Panc1 (cell line): ENCODE measurements at regions not wholly inside any gene's neighbourhood (a gene's known extent, or its start where the extent isn't known, plus 50 kb on each side); places are given as distances from the start of the nearest gene placed in this dataset.

ENCODE experiments used
- ATAC-seq: fragments of 200-7000 bp; cut with Tn5 transposase; 2 replicates; pipeline ENCODE4 v1.9.1; 2020; ENCODE audit warnings: mild to moderate bottlenecking, moderate library complexity
- BruUV-seq: library from RNA; stranded (reverse); fragments of 400-500 nt; replicated peaks from 2 replicates; lab custom pipeline; 2021; lab: Mats Ljungman, UMichigan
- CTCF ChIA-PET: fragments of 300-600 bp; sonication (Branson Sonifier 250); formaldehyde crosslinking; loops from one replicate; lab custom pipeline; 2022; ENCODE audit warnings: antibody characterized with exemption; lab: Charles Lee
- POLR2A ChIA-PET: fragments of 300-600 bp; sonication (Branson Sonifier 250); formaldehyde crosslinking; loops from one replicate; lab custom pipeline; 2022; ENCODE audit warnings: antibody characterized with exemption; lab: Charles Lee
- DNase-seq: peaks from one replicate; pipeline ENCODE4 v3.0.0-alpha.2; 2010; ENCODE audit warnings: low read depth, low spot score
- H3K27ac ChIP-seq: 2 replicates; pipeline ENCODE4 v1.5.1; 2011; ENCODE audit warnings: mild to moderate bottlenecking, low read length, inconsistent platforms
- H3K27me3 ChIP-seq: fragments of 200-500 bp; sonication (Bioruptor generic); 2 replicates; pipeline ENCODE4 v1.6.0; 2014; ENCODE audit warnings: low read length, inconsistent platforms; ENCODE audit not compliant: control insufficient read depth, insufficient read depth
- H3K36me3 ChIP-seq: fragments of 200-500 bp; sonication (Bioruptor generic); 2 replicates; pipeline ENCODE4 v1.5.1; 2014; ENCODE audit warnings: inconsistent platforms, mild to moderate bottlenecking, low read length, moderate library complexity; ENCODE audit not compliant: control insufficient read depth, insufficient read depth
- H3K4me1 ChIP-seq: 2 replicates; pipeline ENCODE4 v1.5.1; 2011; ENCODE audit warnings: inconsistent platforms, mild to moderate bottlenecking, low read length, moderate library complexity; ENCODE audit not compliant: control insufficient read depth, insufficient read depth
- H3K4me3 ChIP-seq, 2 experiments: 2 replicates each; pipeline ENCODE4 v1.5.1; 2011 to 2012; ENCODE audit warnings: low read depth in 2 of 2, low read length in 2 of 2, mild to moderate bottlenecking in 2 of 2, inconsistent platforms in 1 of 2, moderate library complexity in 1 of 2
- H3K9me3 ChIP-seq: fragments of 200-500 bp; sonication (Bioruptor generic); 2 replicates; pipeline ENCODE4 v1.5.1; 2014; ENCODE audit warnings: low read depth, mild to moderate bottlenecking, inconsistent platforms, low read length, moderate library complexity; ENCODE audit not compliant: control insufficient read depth, insufficient read depth
- CTCF ChIP-seq: fragments of 450-650 bp; IDR thresholded peaks from 2 replicates; pipeline ENCODE4 v1.5.1; 2017; ENCODE audit warnings: mild to moderate bottlenecking
- POLR2AphosphoS5 ChIP-seq: IDR thresholded peaks from 2 replicates; pipeline ENCODE4 v1.6.1; 2012; ENCODE audit warnings: mild to moderate bottlenecking, low read depth, low read length, moderate library complexity
- REST ChIP-seq, 2 experiments: IDR thresholded peaks; 2 replicates each; pipeline ENCODE4 v1.6.1; 2011 to 2012; ENCODE audit warnings: low read depth in 2 of 2, control low read depth in 1 of 2, low read length in 1 of 2, mild to moderate bottlenecking in 1 of 2, moderate library complexity in 1 of 2; ENCODE audit not compliant: insufficient read depth in 1 of 2
- SIN3A ChIP-seq: IDR thresholded peaks from 2 replicates; pipeline ENCODE4 v1.6.1; 2012; ENCODE audit warnings: low read depth, mild to moderate bottlenecking, low read length, moderate library complexity, borderline replicate concordance; ENCODE audit not compliant: insufficient read depth
- TCF7L2 ChIP-seq: IDR thresholded peaks from 2 replicates; pipeline ENCODE4 v1.6.1; 2011; ENCODE audit warnings: mild to moderate bottlenecking, low read depth, low read length, inconsistent platforms
- in situ Hi-C: cut with HindIII; loops from 2 replicates; pipeline ENCODE4 v1.10.0; 2016; ENCODE audit warnings: low sequenced_read_pairs, low pct_unique_long_range_greater_than_20kb
- intact Hi-C: fragments of 100-400 bp; cut with micrococcal nuclease; formaldehyde crosslinking; loops from one replicate; pipeline ENCODE4 v1.10.0; 2022; ENCODE audit not compliant: unreplicated experiment

- no peak for TF ChIP-seq SIN3A
- TF ChIP-seq POLR2AphosphoS5, result no peak
- TF ChIP-seq CTCF, result no peak
- no peak for TF ChIP-seq REST (IDR thresholded peaks at IDR 0.05; ENCODE audit: insufficient read depth in 1 of 2, low read depth in 2 of 2, low read length in 1 of 2)
- no peak for TF ChIP-seq TCF7L2
- H3K36me3 ChIP-seq, result no peaks in the 10 kb centered on the region
- no peaks in the 10 kb centered on the region for H3K27me3 ChIP-seq
- POLR2A ChIA-PET, result no interaction called here
- H3K9me3 ChIP-seq, result no peaks in the 10 kb centered on the region
- CTCF ChIA-PET, result no interaction called here
- H3K27ac ChIP-seq, result no peak overlapping the region
- no peak for DNase-seq
- in situ Hi-C loops, result no loop called here
- H3K4me3 ChIP-seq, result no peak overlapping the region
- BruUV-seq, result no TSS peak
- no peaks in the 10 kb centered on the region for H3K4me1 ChIP-seq
- no peak for ATAC-seq
- intact Hi-C loops, result no loop called here
Observed at GRCh38 chr10:18984531-18984930, 64.1 kb upstream of the MALRD1 start.

- Histone ChIP-seq H3K4me1 (no peaks in the 10 kb centered on the region), H3K27ac (no peak overlapping the region), H3K27me3 (no peaks in the 10 kb centered on the region), H3K4me3 (no peak overlapping the region), H3K36me3 (no peaks in the 10 kb centered on the region), H3K9me3 (no peaks in the 10 kb centered on the region)
- TF ChIP-seq POLR2AphosphoS5, result no peak
- no peak for TF ChIP-seq REST (IDR thresholded peaks at IDR 0.05; ENCODE audit: insufficient read depth in 1 of 2, low read depth in 2 of 2, low read length in 1 of 2)
- TF ChIP-seq TCF7L2, result no peak
- TF ChIP-seq CTCF, result no peak
- no peak for TF ChIP-seq SIN3A
- in situ Hi-C loops, result no loop called here
- BruUV-seq, result no TSS peak
- DNase-seq, result no peak
- CTCF ChIA-PET, result no interaction called here
- POLR2A ChIA-PET, result no interaction called here
- ATAC-seq, result no peak
- intact Hi-C loops, result no loop called here
Observed at GRCh38 chr10:18988338-18988737, 60.3 kb upstream of the MALRD1 start.
